Vagina (tissue), 2 donors: ENCODE measurements at regions not wholly inside any gene's neighbourhood (a gene's known extent, or its start where the extent isn't known, plus 50 kb on each side); places are given as distances from the start of the nearest gene placed in this dataset.

Experiments
- CTCF ChIP-seq, 3 experiments: fragments of 450-650 bp in 2 of 3; fragments of 200-600 bp in 1 of 3; sonication (generic) in 1 of 3; IDR thresholded peaks; one replicate each; pipeline ENCODE4 v1.5.1; 2017 to 2019; ENCODE audit warnings: antibody characterized with exemption in 3 of 3, mild to moderate bottlenecking in 2 of 3, moderate library complexity in 2 of 3
- POLR2A ChIP-seq, 2 donors: fragments of 450-650 bp; IDR thresholded peaks; one replicate each; pipeline ENCODE4 v1.6.1; 2017; ENCODE audit warnings: antibody characterized with exemption in 2 of 2, mild to moderate bottlenecking in 2 of 2, moderate library complexity in 2 of 2

- TF ChIP-seq CTCF (IDR thresholded peaks at IDR 0.05) (no peak), POLR2A (IDR thresholded peaks at IDR 0.05) (no peak)
Measured at GRCh38 chr7:125136341-125136740, 206.7 kb upstream of the POT1 start.
